Tibial nerve (tissue), 3 donors: ENCODE measurements at regions not wholly inside any gene's neighbourhood (a gene's known extent, or its start where the extent isn't known, plus 50 kb on each side); places are given as distances from the start of the nearest gene placed in this dataset.

Experiments
- CTCF ChIP-seq, 5 experiments: fragments of 200-600 bp in 3 of 5; fragments of 450-650 bp in 2 of 5; sonication (generic) in 3 of 5; IDR thresholded peaks; one replicate each; pipeline ENCODE4 v1.5.1; 2016 to 2019; ENCODE audit warnings: antibody characterized with exemption in 5 of 5, mild to moderate bottlenecking in 3 of 5, moderate library complexity in 2 of 5
- POLR2A ChIP-seq, 2 donors: fragments of 450-650 bp; IDR thresholded peaks; one replicate each; pipeline ENCODE4 v1.6.1; 2017; ENCODE audit warnings: antibody characterized with exemption in 2 of 2, mild to moderate bottlenecking in 2 of 2, moderate library complexity in 2 of 2

- no peak for TF ChIP-seq CTCF (IDR thresholded peaks at IDR 0.05)
- TF ChIP-seq POLR2A (IDR thresholded peaks at IDR 0.05) = no peak
These were observed 198.9 kb upstream of the ZP4 start for GRCh38 chr1:238089615-238090014.
